Activated CD4-positive, alpha-beta T cell treated with anti-CD3 and anti-CD28 coated beads, Interleukin-2, amount 10 ng/mL, durations not matched to agents 24 days and 14 days (primary cell): ENCODE measurements at regions not wholly inside any gene's neighbourhood (a gene's known extent, or its start where the extent isn't known, plus 50 kb on each side); places are given as distances from the start of the nearest gene placed in this dataset.

Source experiments
- DNase-seq: peaks from one replicate; pipeline ENCODE4 v3.0.0; 2022
- H3K27ac Mint-ChIP-seq: one replicate; pipeline ENCODE4 v1.8.0; 2022; ENCODE audit warnings: mild to moderate bottlenecking, mixed read lengths
- H3K27me3 Mint-ChIP-seq: one replicate; pipeline ENCODE4 v1.8.0; 2022; ENCODE audit warnings: mixed read lengths
- H3K36me3 Mint-ChIP-seq: one replicate; pipeline ENCODE4 v1.8.0; 2022; ENCODE audit warnings: low read depth, mild to moderate bottlenecking, mixed read lengths
- H3K4me1 Mint-ChIP-seq: one replicate; pipeline ENCODE4 v1.8.0; 2021; ENCODE audit warnings: mixed read lengths
- H3K4me3 Mint-ChIP-seq: one replicate; pipeline ENCODE4 v1.8.0; 2022; ENCODE audit warnings: mild to moderate bottlenecking, moderate library complexity, mixed read lengths
- H3K9me3 Mint-ChIP-seq: one replicate; pipeline ENCODE4 v1.8.0; 2021; ENCODE audit warnings: mixed read lengths
- intact Hi-C: fragments of 100-400 bp; cut with micrococcal nuclease; formaldehyde crosslinking; loops from one replicate; pipeline ENCODE4 v1.15.1; 2023

DNA sequence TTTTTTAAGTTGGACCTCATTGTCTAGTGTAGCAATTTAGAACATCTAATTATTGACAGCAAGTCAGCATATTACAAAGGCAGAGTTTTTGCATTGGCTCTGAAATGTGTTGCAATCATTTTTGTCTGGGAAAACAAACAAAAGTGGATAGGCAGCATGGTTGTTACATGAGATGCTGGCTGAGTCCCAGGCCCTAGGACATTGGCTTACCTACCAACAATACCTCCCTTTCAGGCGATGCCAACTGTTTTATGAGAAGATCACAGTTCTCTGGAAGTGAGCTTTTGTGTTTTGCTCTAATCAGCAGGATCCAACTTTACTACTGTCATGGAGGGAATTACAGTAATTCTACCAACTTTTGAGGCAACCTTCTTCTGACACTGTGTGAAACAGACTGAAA lies 71.5 kb upstream of the CXADR start:
- H3K4me1 Mint-ChIP-seq: no peaks in the 10 kb centered on the region
- H3K27ac Mint-ChIP-seq: no peak overlapping the region
- H3K36me3 Mint-ChIP-seq: no peaks in the 10 kb centered on the region
- H3K27me3 Mint-ChIP-seq: peaks cover 7% of the 10 kb centered on the region
- intact Hi-C loops: no loop called here
- H3K4me3 Mint-ChIP-seq: no peak overlapping the region
- no peaks in the 10 kb centered on the region for H3K9me3 Mint-ChIP-seq
- no peak for DNase-seq

DNA sequence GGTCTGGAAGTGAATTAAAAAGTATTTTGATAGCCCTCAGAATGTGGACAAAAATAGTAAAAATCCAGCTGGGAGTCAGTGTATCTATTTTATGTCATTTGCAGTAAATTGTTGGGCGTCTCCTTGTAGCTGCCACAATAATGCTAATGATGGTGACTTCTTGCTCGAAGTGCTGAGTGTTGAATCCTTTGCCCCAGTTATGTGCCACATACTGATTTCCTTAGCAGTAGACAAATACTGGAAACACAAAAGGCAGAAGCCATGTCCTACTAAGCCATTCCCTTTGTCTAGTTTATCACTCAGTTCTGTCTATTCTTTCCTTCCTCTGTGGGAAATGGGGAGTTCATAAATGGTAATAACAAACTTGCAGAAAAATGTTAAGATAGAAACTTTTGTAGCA lies 70.7 kb upstream of the CXADR start:
- H3K27me3 Mint-ChIP-seq: peaks cover 6% of the 10 kb centered on the region
- no peak overlapping the region for H3K27ac Mint-ChIP-seq
- no peak for DNase-seq
- intact Hi-C loops: no loop called here
- no peaks in the 10 kb centered on the region for H3K4me1 Mint-ChIP-seq
- no peak overlapping the region for H3K4me3 Mint-ChIP-seq
- H3K36me3 Mint-ChIP-seq: no peaks in the 10 kb centered on the region
- H3K9me3 Mint-ChIP-seq: no peaks in the 10 kb centered on the region

DNA sequence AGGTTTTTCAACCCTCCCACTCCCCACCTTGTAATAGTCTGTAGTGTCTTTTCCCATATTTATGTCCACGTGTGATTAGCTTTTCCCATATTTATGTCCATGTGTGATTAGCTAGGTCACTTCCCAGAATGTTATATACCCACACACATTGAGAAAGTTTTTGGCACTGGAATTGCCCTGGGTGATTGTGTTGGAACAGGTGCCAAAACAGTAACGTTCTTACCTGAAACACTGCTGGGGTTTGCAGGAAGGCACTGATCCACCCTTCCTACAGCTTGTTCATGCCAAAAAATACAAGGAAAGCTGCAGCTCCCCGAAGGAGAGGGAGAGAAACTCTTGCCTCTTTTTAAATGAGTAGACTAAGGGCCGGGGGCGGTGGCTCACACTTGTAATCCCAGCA lies 68.0 kb upstream of the CXADR start:
- H3K4me3 Mint-ChIP-seq: no peak overlapping the region
- no peaks in the 10 kb centered on the region for H3K36me3 Mint-ChIP-seq
- intact Hi-C loops: no loop called here
- no peaks in the 10 kb centered on the region for H3K9me3 Mint-ChIP-seq
- no peak overlapping the region for H3K27ac Mint-ChIP-seq
- DNase-seq: no peak
- peaks cover 4% of the 10 kb centered on the region for H3K27me3 Mint-ChIP-seq
- H3K4me1 Mint-ChIP-seq: no peaks in the 10 kb centered on the region

- intact Hi-C loops: no loop called here
- no peaks in the 10 kb centered on the region for H3K36me3 Mint-ChIP-seq
- H3K27ac Mint-ChIP-seq: no peak overlapping the region
- H3K9me3 Mint-ChIP-seq: no peaks in the 10 kb centered on the region
- no peaks in the 10 kb centered on the region for H3K4me1 Mint-ChIP-seq
- peaks cover 3% of the 10 kb centered on the region for H3K27me3 Mint-ChIP-seq
- no peak for DNase-seq
- H3K4me3 Mint-ChIP-seq: no peak overlapping the region
These were observed 66.1 kb upstream of the CXADR start for GRCh38 chr21:17446737-17447136.

GRCh38 chr21:17449701-17450100 lies 63.1 kb upstream of the CXADR start:
- Mint-ChIP-seq H3K27me3 (peaks cover 2% of the 10 kb centered on the region), H3K4me1 (peaks cover 2% of the 10 kb centered on the region), H3K36me3 (no peaks in the 10 kb centered on the region), H3K27ac (no peak overlapping the region), H3K9me3 (no peaks in the 10 kb centered on the region), H3K4me3 (no peak overlapping the region)
- DNase-seq: no peak
- intact Hi-C loops: no loop called here

- Mint-ChIP-seq H3K27me3 (peaks cover 3% of the 10 kb centered on the region), H3K4me3 (no peak overlapping the region), H3K36me3 (no peaks in the 10 kb centered on the region), H3K4me1 (peaks cover 3% of the 10 kb centered on the region), H3K27ac (no peak overlapping the region), H3K9me3 (no peaks in the 10 kb centered on the region)
- DNase-seq: no peak
- intact Hi-C loops: no loop called here
These were observed 61.4 kb upstream of the CXADR start for GRCh38 chr21:17451364-17451891.

DNA sequence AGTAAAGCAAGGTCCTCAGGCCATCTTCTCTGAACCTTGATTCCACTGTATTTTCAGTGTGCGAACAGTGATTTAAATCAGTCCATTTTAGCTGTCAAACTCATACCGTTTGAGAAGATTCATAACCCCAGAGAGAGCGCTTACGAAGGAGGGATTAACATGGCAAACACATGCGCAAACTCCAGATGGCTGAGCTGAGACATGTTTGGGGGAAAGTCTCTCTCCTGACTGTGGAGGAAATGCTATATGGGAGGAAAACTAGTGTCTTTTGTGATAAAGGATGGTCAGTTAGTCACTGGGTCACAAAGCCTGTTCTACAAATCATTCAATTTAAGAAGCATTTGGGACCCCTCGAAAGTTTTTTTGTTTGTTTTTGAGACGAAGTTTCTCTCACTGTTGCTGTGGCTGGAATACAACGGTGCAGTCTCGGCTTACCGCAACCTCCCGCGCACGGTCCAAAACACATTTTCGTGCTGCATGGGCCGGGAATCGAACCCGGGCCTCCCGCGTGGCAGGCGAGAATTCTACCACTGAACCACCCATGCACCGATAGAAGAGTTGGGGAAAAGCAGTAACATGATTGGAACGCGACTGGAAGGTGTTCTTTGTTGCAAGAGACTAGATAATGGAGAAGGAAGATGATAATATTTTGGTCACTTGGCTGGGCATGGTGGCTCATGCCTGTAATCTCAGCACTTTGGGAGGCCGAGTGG lies 58.4 kb upstream of the CXADR start:
- intact Hi-C loops: no loop called here

DNA sequence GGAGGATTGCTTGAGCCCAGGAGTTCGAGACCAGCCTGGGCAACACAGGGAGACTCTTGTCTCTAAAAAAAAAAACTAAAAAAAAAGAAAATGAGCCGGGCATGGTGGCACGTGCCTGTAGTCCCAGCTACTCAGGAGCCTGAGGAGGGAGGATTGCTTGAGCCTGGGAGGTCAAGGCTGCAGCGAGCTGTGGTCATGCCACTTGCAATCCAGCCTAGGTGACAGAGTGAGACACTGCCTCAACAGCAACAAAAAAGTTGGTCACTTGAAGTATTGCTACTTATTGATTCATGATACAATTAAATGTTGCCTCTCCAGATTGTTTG lies 57.9 kb upstream of the CXADR start:
- Mint-ChIP-seq H3K4me3 (peak overlapping the region; percentile 43), H3K27me3 (peaks cover 3% of the 10 kb centered on the region), H3K9me3 (no peaks in the 10 kb centered on the region), H3K4me1 (peaks cover 3% of the 10 kb centered on the region), H3K36me3 (no peaks in the 10 kb centered on the region), H3K27ac (no peak overlapping the region)
- intact Hi-C loops: no loop called here
- no peak for DNase-seq

More for the DNA sequence above, 58.4 kb upstream of the CXADR start:
- H3K36me3 Mint-ChIP-seq: no peaks in the 10 kb centered on the region
- peaks cover 3% of the 10 kb centered on the region for H3K4me1 Mint-ChIP-seq
- peaks cover 3% of the 10 kb centered on the region for H3K27me3 Mint-ChIP-seq
- H3K9me3 Mint-ChIP-seq: no peaks in the 10 kb centered on the region
- H3K27ac Mint-ChIP-seq: peak overlapping the region; percentile 70
- peak; percentile 76 for DNase-seq
- peak overlapping the region; percentile 43 for H3K4me3 Mint-ChIP-seq

GRCh38 chr21:17455451-17455850 lies 57.4 kb upstream of the CXADR start:
- no peak for DNase-seq
- Mint-ChIP-seq H3K27me3 (peaks cover 3% of the 10 kb centered on the region), H3K4me1 (peaks cover 3% of the 10 kb centered on the region), H3K36me3 (no peaks in the 10 kb centered on the region), H3K9me3 (no peaks in the 10 kb centered on the region), H3K27ac (no peak overlapping the region), H3K4me3 (no peak overlapping the region)
- intact Hi-C loops: no loop called here

- H3K27ac Mint-ChIP-seq: no peak overlapping the region
- H3K36me3 Mint-ChIP-seq: no peaks in the 10 kb centered on the region
- H3K4me1 Mint-ChIP-seq: peaks cover 3% of the 10 kb centered on the region
- peaks cover 3% of the 10 kb centered on the region for H3K27me3 Mint-ChIP-seq
- H3K9me3 Mint-ChIP-seq: no peaks in the 10 kb centered on the region
- intact Hi-C loops: no loop called here
- no peak overlapping the region for H3K4me3 Mint-ChIP-seq
- DNase-seq: no peak
These were observed 54.6 kb upstream of the CXADR start for GRCh38 chr21:17458279-17458678.

DNA sequence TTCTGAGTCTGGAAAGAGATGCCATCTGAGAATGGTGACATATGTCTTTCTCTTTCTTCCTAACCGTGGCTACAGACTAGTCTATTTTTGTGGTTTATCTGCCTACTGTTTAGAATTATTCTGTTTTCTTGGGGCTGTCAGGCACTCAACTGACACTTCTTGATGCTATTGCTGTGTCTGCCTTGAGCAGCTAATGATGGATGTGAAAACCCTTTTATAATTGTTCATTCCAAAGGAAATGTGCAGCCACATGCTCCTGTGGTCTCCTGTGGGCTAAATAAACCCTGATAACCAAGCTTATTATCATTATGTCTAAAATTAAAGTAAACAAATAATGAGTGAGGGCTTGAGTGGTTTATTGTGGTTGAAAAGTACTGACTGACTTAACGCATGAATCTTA lies 52.7 kb upstream of the CXADR start:
- no peak overlapping the region for H3K27ac Mint-ChIP-seq
- no peak overlapping the region for H3K4me3 Mint-ChIP-seq
- no peaks in the 10 kb centered on the region for H3K9me3 Mint-ChIP-seq
- intact Hi-C loops: loop anchor here (10.0 kb wide), 1 partner anchor 55 kb away; the partner anchor contains the start of gene CXADR
- H3K27me3 Mint-ChIP-seq: no peaks in the 10 kb centered on the region
- H3K4me1 Mint-ChIP-seq: no peaks in the 10 kb centered on the region
- no peak for DNase-seq
- no peaks in the 10 kb centered on the region for H3K36me3 Mint-ChIP-seq

DNA sequence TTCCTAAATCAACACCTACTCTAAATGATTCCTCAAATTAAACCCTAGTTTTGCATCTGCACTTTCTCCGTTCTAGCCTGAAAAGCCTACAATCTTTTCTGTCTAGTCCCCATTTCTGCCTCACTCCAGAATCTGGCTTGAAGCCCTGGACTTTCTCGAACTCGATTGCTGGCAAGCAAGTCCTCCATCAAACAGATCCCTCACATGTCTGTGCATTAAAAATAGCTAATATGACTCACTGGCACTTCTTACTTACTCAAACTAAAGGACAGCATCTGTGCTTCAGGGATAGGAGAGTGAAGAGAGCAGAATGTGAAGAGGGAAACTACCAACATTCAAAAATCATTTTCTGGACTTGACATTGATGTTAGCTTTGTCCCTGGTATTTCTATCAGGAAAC lies 51.8 kb upstream of the CXADR start:
- H3K27me3 Mint-ChIP-seq: no peaks in the 10 kb centered on the region
- no peaks in the 10 kb centered on the region for H3K9me3 Mint-ChIP-seq
- H3K4me1 Mint-ChIP-seq: no peaks in the 10 kb centered on the region
- H3K4me3 Mint-ChIP-seq: no peak overlapping the region
- DNase-seq: no peak
- H3K36me3 Mint-ChIP-seq: no peaks in the 10 kb centered on the region
- H3K27ac Mint-ChIP-seq: no peak overlapping the region
- intact Hi-C loops: loop anchor here (10.0 kb wide), 1 partner anchor 54 kb away; the partner anchor contains the start of gene CXADR

DNA sequence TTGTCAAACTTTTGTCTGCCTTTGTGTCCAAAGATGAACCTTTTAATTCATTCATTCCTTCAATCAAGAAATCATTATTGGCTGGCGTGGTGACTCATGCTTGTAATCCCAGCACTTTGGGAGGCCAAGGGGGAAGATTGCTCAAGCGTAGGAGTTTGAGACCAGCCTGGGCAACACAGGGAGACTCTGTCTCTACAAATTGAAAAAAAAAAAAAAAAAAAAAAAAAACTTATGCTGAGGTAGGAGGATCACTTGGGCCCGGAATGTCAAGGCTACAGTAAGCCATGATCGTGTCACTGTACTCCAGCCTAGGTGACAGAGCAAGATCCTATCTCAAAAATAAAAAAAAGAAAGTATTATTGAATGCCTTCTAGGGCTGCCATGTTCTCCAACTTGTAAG lies 51.3 kb upstream of the CXADR start:
- H3K27ac Mint-ChIP-seq: no peak overlapping the region
- no peaks in the 10 kb centered on the region for H3K27me3 Mint-ChIP-seq
- intact Hi-C loops: loop anchor here (10.0 kb wide), 1 partner anchor 53 kb away; the partner anchor contains the start of gene CXADR
- H3K36me3 Mint-ChIP-seq: no peaks in the 10 kb centered on the region
- H3K9me3 Mint-ChIP-seq: no peaks in the 10 kb centered on the region
- H3K4me1 Mint-ChIP-seq: no peaks in the 10 kb centered on the region
- no peak overlapping the region for H3K4me3 Mint-ChIP-seq
- DNase-seq: no peak

DNA sequence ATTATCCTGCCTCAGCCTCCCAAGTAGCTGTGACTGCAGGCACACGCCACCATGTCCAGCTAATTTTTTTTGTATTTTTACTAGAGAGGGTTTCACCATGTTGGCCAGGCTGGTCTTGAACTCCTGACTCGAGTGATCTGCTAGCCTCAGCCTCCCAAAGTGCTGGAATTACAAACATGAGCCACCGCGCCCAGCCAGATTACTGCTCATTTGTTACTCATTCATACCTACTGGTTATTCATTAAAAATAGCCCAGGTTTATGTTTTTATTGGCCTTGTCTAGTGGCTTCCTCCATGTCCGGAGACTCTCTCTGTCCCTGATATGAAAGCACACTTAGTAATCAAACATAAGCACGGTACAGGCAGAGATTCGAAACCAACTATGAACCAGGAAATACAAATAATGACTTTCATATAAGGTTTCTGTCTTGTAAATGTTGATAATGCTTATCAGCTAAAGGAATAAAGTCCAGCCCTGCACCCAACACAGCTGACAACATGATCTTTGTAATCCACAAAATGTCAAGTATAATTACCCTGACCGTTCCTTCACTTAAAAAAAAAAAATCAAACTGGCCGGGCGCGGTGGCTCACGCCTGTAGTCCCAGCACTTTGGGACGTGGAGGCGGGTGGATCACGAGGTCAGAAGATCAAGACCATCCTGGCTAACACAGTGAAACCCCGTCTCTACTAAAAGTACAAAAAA lies 50.4 kb upstream of the CXADR start:
- Mint-ChIP-seq H3K27me3 (no peaks in the 10 kb centered on the region), H3K36me3 (no peaks in the 10 kb centered on the region), H3K9me3 (no peaks in the 10 kb centered on the region), H3K4me1 (no peaks in the 10 kb centered on the region), H3K4me3 (no peak overlapping the region), H3K27ac (no peak overlapping the region)
- DNase-seq: no peak
- intact Hi-C loops: loop anchor here (10.0 kb wide), 1 partner anchor 52 kb away; the partner anchor contains the start of gene CXADR
